DOHH2 (cell line): ENCODE measurements at regions not wholly inside any gene's neighbourhood (a gene's known extent, or its start where the extent isn't known, plus 50 kb on each side); places are given as distances from the start of the nearest gene placed in this dataset.

ENCODE experiments used
- CTCF ChIP-seq: fragments of 200-600 bp; sonication (generic); IDR thresholded peaks from one replicate; pipeline ENCODE4 v1.5.1; 2014; ENCODE audit warnings: antibody characterized with exemption, mild to moderate bottlenecking, low read depth, low read length; ENCODE audit not compliant: poor library complexity, severe bottlenecking
- EZH2phosphoT487 ChIP-seq: fragments of 200-600 bp; sonication (generic); IDR thresholded peaks from 2 replicates; pipeline ENCODE4 v1.6.1; 2017; ENCODE audit warnings: borderline replicate concordance, mild to moderate bottlenecking, antibody characterized with exemption, low read length, moderate library complexity, mixed read lengths

GRCh38 chr3:189419683-189420082 is 211.5 kb upstream of the TP63 start:
- no peak for TF ChIP-seq CTCF
- TF ChIP-seq EZH2phosphoT487: no peak
